GM19372 (cell line): ENCODE measurements at regions not wholly inside any gene's neighbourhood (a gene's known extent, or its start where the extent isn't known, plus 50 kb on each side); places are given as distances from the start of the nearest gene placed in this dataset.
"Not testable (repeated sequence)": the region's sequence is repeated elsewhere in the genome, so short reads cannot be mapped to it uniquely, and the experiment has no call there.

ENCODE experiments used
- ATAC-seq: cut with Tn5 transposase; IDR thresholded peaks from one replicate; pipeline ENCODE4 v1.9.1; 2021; ENCODE audit warnings: mild to moderate bottlenecking, low read depth, moderate library complexity; ENCODE audit not compliant: unreplicated experiment

DNA sequence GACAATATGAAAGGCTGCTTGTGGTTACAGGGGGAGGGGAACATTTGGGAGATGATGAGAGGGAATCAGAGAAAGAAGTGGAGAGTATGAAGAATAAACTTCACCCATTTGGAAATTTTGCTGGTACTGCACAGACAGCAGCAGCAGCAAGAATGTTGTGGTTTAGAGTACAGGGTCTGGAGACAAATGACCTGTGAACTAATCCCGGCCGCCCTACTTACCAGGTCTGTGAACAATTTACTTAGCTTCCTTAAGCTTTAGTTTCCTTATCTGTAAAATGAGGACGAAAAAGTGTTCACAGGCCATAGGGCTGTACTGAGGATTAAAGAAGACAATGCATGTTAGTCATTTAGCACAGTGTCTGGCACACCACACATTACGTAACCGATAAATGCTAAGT is 685.4 kb upstream of the CELF4 start:
- no peak for ATAC-seq

DNA sequence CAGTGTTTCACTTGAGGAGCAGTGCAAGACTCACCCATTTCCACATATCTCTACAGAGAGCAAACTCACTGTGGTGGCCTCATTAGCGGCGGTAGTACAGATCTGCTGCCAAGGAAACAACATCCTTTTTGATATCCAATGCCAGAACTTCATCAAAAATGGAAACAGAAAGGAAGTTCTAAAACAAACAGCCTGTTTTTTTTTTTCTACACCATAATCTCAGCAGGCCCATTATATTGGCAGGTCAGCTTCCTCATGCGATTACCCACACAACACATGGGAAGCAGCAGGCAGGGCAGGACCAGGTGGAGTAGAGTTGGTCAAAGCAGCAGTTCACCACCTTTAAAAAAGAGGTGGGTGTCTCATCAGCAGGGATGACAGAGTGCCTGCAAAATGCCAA is 678.9 kb upstream of the CELF4 start:
- no peak for ATAC-seq

DNA sequence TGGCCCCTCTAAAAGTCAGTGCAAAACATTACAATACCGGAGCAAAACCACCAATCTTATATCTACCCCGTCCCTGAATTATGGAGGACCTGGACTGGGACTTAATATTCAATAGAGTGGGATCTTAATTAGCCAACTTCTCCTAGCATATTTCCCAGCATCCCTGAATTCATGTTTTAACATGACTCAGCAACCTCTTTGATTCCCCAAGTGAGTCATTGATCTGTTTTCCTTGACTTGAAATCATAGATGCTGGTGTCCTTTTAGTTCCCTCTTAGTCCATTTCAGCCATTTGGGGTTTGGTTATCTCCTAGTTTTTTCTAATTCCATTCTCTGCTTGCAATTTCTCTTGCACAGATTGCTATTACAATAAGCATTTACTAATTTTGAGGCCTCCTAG is 677.7 kb upstream of the CELF4 start:
- no peak for ATAC-seq

DNA sequence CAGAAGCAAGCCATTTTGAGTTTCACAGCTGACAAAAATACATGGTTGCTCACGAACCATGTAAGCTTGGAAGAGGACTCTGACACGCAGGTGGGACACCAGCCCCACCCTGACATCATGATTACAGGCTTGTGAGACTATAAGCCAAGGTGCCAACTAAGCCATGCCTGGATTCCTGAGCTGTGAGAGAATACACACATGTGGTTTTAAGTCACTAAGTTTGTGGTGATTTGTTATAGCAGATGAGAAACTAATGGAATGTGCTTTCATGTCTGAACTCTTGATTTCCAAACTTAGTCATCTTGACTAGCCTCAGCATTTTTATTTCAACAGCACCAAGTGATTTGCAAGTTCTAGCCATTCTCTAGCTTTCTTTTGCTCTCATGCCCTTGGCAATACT is 676.1 kb upstream of the CELF4 start:
- no peak for ATAC-seq

DNA sequence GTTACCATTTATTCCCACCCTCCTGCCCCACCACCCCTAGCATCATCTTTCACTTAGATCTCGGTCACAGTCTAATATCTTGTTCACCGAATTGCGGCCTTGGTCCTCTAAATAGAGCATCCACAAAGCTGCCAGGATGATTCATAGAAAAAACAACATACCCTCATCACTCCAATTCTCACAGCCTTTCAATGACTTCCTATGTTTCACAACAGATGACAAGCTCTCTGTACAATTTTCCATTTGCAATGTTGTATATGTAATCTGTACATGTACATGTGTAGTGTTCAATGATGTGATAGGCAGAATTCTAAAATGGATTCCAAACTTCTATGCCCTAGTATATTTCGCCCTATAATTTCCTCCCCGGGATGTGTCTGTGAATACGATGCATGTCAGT is 675.6 kb upstream of the CELF4 start:
- no peak for ATAC-seq

DNA sequence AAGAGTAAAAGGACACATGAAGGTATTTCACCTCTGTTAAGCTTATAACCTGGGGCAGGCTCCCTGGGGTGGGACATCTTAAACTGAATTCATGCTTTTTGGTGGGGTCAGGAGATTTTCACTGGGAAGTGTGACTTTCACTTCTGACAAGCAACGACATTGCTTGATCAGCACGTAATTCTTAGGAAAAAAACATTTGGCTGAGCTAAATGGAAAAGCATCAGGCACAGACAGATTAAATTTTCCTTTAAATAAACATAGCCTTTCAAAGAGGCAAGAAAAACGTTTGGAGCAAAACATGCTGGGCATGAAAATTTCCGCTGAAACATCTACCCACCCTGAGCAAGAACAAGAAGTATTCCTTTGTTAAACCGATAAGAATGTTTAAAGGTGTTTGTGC is 674.0 kb upstream of the CELF4 start:
- no peak for ATAC-seq

DNA sequence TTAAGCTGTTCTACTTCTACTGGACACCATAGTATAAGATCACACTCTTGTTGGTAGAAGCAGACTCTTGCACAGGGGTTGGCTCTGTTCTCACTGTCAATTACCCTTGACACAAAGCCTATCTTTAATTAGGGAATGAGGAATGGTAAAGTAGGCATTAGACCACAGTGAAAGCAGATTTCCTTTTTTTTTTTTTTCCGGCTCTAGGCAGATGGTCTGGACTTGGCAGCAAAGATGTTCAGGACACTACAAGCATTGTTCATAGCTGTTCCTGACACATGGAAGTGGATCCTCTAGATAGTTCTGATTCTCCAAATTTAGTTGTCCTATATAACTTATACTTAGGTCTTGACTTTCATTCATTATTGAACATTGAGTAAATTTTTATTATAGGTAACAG is 672.2 kb upstream of the CELF4 start:
- ATAC-seq, result no peak

DNA sequence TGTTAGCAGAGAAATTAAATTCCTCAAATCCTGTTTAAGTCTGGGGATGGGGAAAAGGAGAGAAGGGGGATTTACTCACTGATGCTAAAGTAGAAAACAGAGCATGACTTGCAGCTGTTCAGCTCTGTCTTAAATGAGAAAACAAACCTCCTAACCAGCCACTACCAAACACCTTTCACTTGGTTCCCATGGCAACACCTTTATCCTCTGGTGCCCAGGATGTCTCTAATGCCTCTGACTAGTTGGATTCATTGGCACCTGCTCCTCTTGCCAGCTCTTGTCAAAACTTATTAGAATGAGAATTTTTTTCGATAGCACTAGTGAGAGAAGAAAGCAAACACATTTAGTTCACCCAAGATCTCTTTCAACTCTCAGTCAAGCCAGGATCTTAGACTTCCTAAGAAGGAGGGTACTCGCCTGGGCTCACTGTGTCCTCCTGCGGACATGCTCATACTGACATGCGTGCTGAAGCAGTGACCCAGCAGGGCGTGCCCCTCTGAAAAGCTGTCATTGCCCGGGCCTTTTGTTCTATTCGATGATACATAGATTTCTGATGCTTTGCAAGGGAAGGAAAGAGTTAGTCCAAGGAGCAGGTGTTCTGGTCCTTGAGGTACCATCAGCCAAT is 656.0 kb upstream of the CELF4 start:
- no peak for ATAC-seq

DNA sequence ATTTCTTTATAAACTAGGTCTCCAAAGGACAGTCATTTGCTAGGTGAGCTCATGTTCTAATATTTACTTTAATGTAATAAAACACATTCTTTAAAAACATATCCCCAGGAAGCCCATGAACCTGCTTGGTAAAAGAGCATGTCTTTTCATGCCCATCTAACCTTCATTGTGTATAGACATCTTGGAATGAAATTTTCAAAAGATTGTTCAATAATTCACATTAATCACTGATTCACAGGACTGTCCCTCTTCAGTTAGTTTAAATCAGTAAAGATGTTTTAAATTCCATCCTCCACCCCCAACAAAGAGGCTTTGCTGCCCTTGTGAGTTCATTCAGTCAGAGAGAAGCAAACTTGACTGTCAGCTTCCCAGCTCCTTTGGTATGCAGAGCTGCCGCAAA is 633.4 kb upstream of the CELF4 start:
- ATAC-seq, result no peak

DNA sequence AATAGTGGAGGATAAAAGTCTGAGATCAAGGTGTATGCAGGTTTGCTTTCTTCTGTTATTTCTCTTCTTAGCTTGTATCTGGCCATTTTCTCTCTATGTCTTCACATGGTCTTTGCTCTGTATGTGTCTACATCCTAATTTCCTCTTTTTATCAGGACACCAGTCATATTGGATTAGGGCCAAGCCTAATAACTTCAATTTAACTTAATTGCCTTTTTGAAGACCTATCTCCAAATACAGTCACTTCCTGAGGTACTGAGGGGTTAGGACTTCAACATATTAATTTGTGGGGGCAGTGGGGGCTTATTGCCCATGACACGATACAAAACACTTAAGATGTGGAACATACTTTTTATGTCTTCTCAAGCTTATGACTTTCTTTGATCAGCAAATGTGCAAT is 632.9 kb upstream of the CELF4 start:
- no peak for ATAC-seq

DNA sequence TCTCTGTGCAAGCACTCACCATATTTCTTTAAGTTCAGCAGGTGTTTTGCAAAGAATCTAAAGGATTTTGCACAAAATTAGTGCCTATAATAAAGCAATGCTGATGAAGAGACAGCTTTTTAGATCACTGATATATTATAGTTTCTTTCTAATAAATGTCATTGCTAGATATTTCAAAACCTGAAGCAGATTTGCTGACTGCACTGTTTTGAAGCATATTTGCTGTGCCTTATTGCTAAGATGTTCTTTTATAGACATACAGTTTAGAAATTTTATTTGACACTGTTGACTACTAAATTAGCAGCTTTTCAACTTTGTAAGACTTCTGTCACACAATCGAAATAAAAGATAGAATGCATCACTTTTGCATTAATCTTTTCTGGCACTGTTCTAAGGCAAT is 620.9 kb upstream of the CELF4 start:
- ATAC-seq, result no peak

DNA sequence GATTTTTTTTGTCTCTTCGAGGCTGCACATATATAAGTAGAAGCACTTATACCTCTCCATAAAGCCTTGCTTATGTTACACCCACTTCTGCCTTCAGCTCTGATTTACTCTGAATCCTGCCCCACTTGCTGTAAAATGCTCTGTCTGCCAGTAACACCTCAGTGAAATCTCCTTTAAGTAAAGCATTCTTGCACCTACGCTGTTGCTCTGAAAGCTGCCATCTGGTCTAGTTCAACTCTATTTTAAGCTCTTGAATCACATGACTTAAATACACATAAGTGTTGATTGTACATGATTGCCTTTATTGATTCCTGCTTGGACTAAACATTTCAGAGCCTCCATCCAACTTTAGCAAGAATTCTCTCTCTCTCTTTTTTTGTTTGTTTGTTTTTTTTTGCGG is 609.0 kb upstream of the CELF4 start:
- ATAC-seq, result no peak

DNA sequence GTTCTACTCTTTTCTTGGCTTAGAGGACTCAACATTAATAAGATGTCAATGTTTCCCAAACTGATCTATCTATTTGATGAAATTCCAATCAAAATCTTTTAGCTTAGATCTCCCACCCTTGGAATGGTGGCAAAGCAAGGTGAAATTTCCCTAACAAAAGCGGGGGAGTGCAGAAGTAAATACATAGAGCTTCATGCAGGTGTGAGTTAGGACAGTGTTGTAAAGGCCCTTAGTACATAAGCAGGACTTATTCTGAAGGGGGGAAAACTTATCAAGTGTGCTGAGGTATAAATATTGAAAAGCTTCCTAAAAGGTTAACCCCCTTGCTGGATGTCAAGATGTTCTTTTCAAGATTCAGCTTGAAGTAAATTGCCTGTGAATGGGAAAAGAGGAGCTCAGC is 608.6 kb upstream of the CELF4 start:
- ATAC-seq, result no peak

DNA sequence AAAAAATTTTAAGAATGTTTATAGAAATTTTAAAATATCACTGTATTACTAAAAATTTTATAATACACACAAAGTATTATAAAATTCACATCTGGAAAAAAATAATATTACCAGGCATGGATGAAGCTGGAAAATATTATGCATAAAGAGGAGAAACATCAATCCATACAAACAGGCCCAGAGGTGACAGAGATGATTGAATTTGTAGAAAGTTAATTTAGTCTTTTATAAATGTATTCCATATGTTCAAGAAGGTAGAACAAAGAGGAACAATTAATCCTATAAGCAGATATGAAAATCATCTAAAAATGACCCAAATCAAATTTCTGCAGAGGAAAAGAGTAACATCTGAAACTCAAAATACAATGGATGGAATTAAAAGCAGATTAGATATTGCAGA is 605.2 kb upstream of the CELF4 start:
- no peak for ATAC-seq

DNA sequence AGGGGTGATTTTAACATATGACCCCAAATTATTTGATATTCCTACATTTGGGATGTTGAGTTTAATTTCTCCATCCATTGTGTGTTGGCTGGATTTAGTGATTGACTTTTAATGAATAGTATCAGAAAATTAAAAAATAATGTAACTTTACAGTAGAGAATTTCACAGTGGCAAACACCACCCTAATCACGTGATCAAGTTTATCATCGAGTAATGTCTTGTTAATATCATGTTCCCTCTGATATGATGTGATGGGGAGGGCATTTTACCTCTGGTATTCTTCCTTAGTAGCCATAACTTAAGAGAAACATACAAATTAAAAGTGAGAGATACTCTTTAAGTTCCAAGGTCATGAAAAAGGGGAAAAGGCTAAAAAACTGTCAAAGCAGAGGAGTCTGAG is 602.0 kb upstream of the CELF4 start:
- ATAC-seq, result no peak

DNA sequence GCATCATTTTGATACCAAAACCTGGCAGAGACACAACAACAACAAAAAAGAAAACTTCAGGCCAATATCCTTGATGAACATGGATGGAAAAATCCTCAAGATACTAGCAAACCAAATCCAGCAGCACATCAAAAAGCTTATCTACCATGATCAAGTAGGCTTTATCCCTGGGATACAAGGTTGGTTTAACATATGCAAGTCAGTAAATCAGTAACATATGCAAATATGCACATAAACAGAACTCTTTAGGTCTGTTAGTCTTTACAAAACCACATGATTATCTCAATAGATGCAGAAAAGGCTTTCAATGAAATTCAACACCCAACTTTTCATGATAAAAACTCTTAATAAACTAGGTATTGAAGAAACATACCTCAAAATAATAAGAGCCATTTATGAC is 587.5 kb upstream of the CELF4 start:
- not testable (repeated sequence) for ATAC-seq

DNA sequence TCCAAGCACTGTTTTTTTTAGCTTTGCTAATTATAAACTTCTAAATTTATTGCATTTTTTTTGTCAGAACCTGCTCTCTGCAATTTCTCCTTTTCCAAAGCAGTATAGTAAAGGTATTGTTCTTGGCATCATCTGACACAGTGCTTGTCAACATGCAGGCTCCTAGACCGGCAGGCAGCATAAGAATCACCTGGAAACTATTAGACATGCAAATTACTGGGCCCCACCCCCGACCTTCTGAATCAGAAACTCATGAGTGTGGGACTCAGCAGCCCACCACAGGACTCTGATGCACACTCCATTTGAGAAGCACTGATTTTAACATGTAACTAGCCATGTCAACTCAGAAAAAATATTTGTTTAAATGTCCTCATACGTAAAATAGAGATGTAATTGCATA is 551.1 kb upstream of the CELF4 start:
- no peak for ATAC-seq

DNA sequence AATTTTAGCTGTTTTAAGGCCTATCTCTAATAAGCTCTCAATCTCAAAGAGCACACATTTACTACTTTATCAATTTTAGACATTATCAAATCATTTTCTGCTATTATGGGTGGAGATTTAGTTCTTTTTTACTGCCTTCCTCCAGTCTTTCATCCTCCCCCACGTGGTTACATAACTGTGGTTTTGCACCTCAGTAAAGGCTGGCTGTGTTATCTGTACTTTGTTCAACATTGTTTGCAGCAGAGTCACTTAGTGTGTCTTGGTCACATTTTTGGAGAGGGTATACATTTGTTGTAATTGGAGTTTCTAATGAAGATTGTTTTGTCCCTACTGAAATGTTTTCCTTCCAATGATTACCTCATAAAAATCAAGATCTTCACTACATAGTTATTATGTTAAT is 549.6 kb upstream of the CELF4 start:
- no peak for ATAC-seq

DNA sequence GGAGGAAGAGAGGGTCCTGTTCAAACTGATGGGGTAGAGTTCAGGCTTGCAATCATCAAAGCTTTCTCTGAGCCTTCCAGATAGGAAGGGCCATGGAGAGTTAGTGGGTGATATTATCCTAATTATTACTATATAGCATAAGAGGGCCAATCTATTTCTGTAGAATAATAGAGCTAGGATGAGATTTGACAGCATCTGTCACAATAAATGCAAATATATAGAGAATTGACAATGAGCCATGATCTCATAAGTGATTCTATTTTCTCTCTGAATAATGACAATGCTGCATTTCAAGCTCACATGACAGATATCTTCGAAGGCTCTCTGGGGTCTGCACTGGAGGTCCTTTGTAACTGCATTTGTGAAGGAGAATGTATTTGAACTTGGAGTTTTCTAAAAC is 521.9 kb upstream of the CELF4 start:
- ATAC-seq, result no peak

DNA sequence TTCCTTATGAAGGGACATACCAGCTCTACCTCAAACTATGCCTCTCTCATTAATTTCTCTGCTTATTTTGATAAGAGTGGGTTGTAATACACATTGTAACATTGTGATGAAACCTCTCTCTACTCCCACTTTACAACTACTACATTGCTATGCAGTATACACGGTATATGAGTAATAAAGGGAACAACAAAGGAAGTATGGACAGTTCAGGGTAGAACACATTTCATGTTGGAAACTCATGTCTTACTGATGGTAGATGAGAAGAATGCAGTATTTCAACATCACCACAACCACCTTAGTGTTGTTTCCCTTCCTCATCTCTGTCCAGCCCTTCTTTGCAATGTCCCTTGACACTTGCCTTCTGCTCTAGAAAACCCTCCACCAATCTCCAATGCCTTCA is 515.9 kb upstream of the CELF4 start:
- no peak for ATAC-seq

DNA sequence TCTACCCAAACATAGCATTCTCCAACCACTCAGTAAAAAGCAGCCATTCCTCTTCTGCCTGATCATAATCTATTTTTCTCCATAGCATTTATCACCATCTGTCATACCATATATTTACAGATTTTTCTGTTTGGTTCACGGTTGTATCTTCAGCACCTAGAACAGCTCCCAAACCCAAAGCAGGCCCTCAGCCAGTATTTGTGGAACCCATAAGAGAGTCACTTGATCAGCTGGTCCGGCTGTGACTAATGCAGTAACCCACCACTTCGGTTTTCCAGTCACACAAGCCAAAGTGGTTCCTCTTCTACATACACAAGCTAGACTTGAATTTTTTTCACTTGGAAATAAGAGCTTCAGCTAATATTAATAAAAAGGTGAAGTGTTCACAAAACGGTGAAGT is 511.6 kb upstream of the CELF4 start:
- no peak for ATAC-seq

DNA sequence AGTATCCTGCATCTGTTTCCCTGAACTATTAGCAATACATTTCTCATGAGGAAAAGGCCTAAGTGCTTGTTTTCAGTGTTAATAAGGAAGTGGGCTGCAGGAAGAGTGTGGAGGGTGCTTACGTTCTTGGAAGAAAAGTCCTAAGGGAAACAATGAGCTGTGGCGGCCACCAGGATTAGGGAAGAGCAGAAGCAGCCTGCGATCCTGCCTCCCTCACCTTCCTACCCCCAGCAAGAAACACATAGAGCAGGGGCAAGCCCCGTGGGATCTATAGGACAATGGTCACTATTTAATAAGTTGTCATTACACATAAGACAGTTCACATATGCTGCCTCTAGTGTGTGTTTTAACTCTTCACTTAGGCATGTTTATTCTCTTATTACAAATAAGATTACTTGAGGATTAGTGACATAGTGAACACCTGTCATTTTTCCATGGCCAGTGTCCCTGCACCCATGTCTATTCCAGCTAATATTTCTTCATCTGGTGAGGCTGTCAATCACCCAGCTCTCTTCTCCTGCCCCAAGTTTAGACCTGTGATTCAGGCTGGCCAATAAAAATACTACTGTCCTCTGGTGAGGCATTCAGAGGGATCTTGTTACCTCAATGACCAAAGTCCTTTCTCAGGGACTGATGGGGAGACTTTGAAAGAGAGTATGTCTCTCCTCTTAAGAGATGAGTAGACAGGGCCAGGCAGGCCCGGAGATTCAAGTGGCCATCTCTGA is 510.9 kb upstream of the CELF4 start:
- ATAC-seq, result no peak
